Liver (tissue), 8 donors: ENCODE measurements at regions not wholly inside any gene's neighbourhood (a gene's known extent, or its start where the extent isn't known, plus 50 kb on each side); places are given as distances from the start of the nearest gene placed in this dataset.

Experiments used
- DNase-seq: peaks from one replicate; pipeline ENCODE4 v3.0.0-alpha.2; 2017; ENCODE audit warnings: low spot score
- H3K27ac ChIP-seq, 2 donors: one replicate each; pipeline ENCODE4 v1.7.0; 2013; ENCODE audit warnings: inconsistent platforms in 2 of 2, low read length in 2 of 2, control low read depth in 1 of 2, low read depth in 1 of 2, mild to moderate bottlenecking in 1 of 2
- H3K27me3 ChIP-seq, 4 donors: one replicate each; pipeline versions ENCODE4 v1.6.1 to v1.7.0; 2013; ENCODE audit warnings: low read length in 3 of 4, inconsistent platforms in 1 of 4, mild to moderate bottlenecking in 1 of 4, moderate library complexity in 1 of 4; ENCODE audit not compliant: control insufficient read depth in 4 of 4, insufficient read depth in 4 of 4
- H3K36me3 ChIP-seq, 4 donors: one replicate each; pipeline versions ENCODE4 v1.6.1 to v1.7.0; 2013; ENCODE audit warnings: low read length in 3 of 4, mild to moderate bottlenecking in 3 of 4, low read depth in 1 of 4, moderate library complexity in 1 of 4; ENCODE audit not compliant: control insufficient read depth in 4 of 4, insufficient read depth in 3 of 4
- H3K4me1 ChIP-seq, 4 donors: one replicate each; pipeline versions ENCODE4 v1.6.1 to v1.7.0; 2013; ENCODE audit warnings: low read length in 3 of 4, mild to moderate bottlenecking in 3 of 4, moderate library complexity in 1 of 4; ENCODE audit not compliant: control insufficient read depth in 4 of 4, insufficient read depth in 4 of 4
- H3K4me3 ChIP-seq, 3 donors: one replicate each; pipeline versions ENCODE4 v1.6.1 to v1.7.0; 2013; ENCODE audit warnings: low read length in 3 of 3, control low read depth in 1 of 3, low read depth in 1 of 3, mild to moderate bottlenecking in 1 of 3
- H3K9ac ChIP-seq, 2 donors: one replicate each; pipeline ENCODE4 v1.7.0; 2013; ENCODE audit warnings: low read length in 2 of 2, mild to moderate bottlenecking in 2 of 2, moderate library complexity in 2 of 2, control low read depth in 1 of 2, low read depth in 1 of 2
- H3K9me3 ChIP-seq, 4 donors: one replicate each; pipeline versions ENCODE4 v1.6.1 to v1.7.0; 2013; ENCODE audit warnings: low read length in 3 of 4; ENCODE audit not compliant: control insufficient read depth in 4 of 4
- ATF3 ChIP-seq: IDR thresholded peaks from 2 replicates; pipeline ENCODE4 v1.6.1; 2016; ENCODE audit warnings: antibody characterized with exemption
- EGR1 ChIP-seq, 2 donors: IDR thresholded peaks; 2 replicates each; pipeline ENCODE4 v1.6.1; 2016 to 2018; ENCODE audit warnings: antibody characterized with exemption in 2 of 2, low read depth in 2 of 2
- FOXA1 ChIP-seq: IDR thresholded peaks from 2 replicates; pipeline ENCODE4 v1.6.1; 2016; ENCODE audit warnings: antibody characterized with exemption
- GABPA ChIP-seq, 2 donors: IDR thresholded peaks in 1 of 2; conservative IDR thresholded peaks in 1 of 2; 2 replicates each; pipeline ENCODE4 v1.6.1; 2016; ENCODE audit warnings: antibody characterized with exemption in 2 of 2, mild to moderate bottlenecking in 1 of 2, moderate library complexity in 1 of 2
- HNF4A ChIP-seq, 2 donors: conservative IDR thresholded peaks; 2 replicates each; pipeline ENCODE4 v1.6.1; 2016; ENCODE audit warnings: antibody characterized with exemption in 2 of 2, mild to moderate bottlenecking in 2 of 2
- HNF4G ChIP-seq: IDR thresholded peaks from 2 replicates; pipeline ENCODE4 v1.6.1; 2016; ENCODE audit warnings: antibody characterized with exemption
- JUND ChIP-seq, 2 donors: IDR thresholded peaks; 2 replicates each; pipeline ENCODE4 v1.6.1; 2016; ENCODE audit warnings: antibody characterized with exemption in 2 of 2
- MAX ChIP-seq: IDR thresholded peaks from 2 replicates; pipeline ENCODE4 v1.6.1; 2016; ENCODE audit warnings: antibody characterized with exemption
- NR2F2 ChIP-seq: IDR thresholded peaks from 2 replicates; pipeline ENCODE4 v1.6.1; 2016; ENCODE audit warnings: antibody characterized with exemption
- RAD21 ChIP-seq, 2 donors: IDR thresholded peaks; 2 replicates each; pipeline ENCODE4 v1.6.1; 2016; ENCODE audit warnings: antibody characterized with exemption in 2 of 2, mild to moderate bottlenecking in 2 of 2
- RXRA ChIP-seq, 2 donors: IDR thresholded peaks; 2 replicates each; pipeline ENCODE4 v1.6.1; 2017 to 2018; ENCODE audit warnings: antibody characterized with exemption in 2 of 2, mild to moderate bottlenecking in 1 of 2
- SP1 ChIP-seq: IDR thresholded peaks from 2 replicates; pipeline ENCODE4 v1.6.1; 2018; ENCODE audit warnings: antibody characterized with exemption, mild to moderate bottlenecking
- TAF1 ChIP-seq: conservative IDR thresholded peaks from 2 replicates; pipeline ENCODE4 v1.6.1; 2016; ENCODE audit warnings: antibody characterized with exemption, mild to moderate bottlenecking
- YY1 ChIP-seq: IDR thresholded peaks from 2 replicates; pipeline ENCODE4 v1.6.1; 2016; ENCODE audit warnings: antibody characterized with exemption, mild to moderate bottlenecking
- WGBS: extraction: QIAGEN DNeasy Blood & Tissue Kit; methylation state at CpG from one replicate; pipeline ENCODE4 v1.1.7; 2013; 5-methylcytosine and 5-hydroxymethylcytosine counted together
- TF ChIP-seq, protein P1 (sequence below): IDR thresholded peaks from 2 replicates; pipeline ENCODE4 v1.6.1; 2016; ENCODE audit warnings: antibody characterized with exemption, mild to moderate bottlenecking
- TF ChIP-seq, protein P2 (sequence below): IDR thresholded peaks from 2 replicates; pipeline ENCODE4 v1.6.1; 2016; ENCODE audit warnings: antibody characterized with exemption
- TF ChIP-seq, protein P3 (sequence below): fragments of 150-350 bp; IDR thresholded peaks from 2 replicates; pipeline ENCODE4 v1.5.1; 2017; ENCODE audit warnings: improper control_type of control experiment, low read depth, low read length; ENCODE audit not compliant: missing input control
- donor health status: healthy.
- donor health status: healthy.
- donor health status: healthy.
- donor health status: healthy.
- donor health status: healthy.

- Histone ChIP-seq H3K9ac (no peak overlapping the region), H3K27me3 (no peaks in the 10 kb centered on the region), H3K4me1 (no peaks in the 10 kb centered on the region), H3K9me3 (no peaks in the 10 kb centered on the region), H3K27ac (no peak overlapping the region), H3K36me3 (no peaks in the 10 kb centered on the region), H3K4me3 (no peak overlapping the region)
- no peak for TF ChIP-seq TAF1
- WGBS: 52% methylated on average over 1 of the region's 1 CpG
- no peak for DNase-seq
Observed at GRCh38 chr3:64936556-64936955, 248.8 kb upstream of the ADAMTS9 start.

DNA sequence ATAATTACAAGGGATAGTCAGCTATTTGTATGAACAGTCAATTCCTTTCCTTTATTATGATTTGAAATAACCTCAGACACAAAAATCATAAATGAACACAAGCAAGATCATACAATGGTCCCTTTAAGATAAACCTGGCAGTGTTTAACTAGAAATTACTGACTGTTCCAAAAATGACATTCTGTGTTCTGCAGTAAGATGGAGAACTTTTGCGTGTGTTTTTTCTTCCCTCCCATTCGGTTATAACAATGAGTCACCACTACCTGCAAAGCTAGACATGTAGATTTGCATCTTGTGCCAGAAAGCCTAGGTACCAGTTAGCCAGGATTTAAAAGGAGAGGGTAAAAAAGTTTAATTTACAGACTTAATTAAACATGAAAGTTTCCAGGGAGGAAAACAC lies 248.2 kb upstream of the ADAMTS9 start:
- Histone ChIP-seq H3K4me3 (no peak overlapping the region), H3K4me1 (no peaks in the 10 kb centered on the region), H3K36me3 (no peaks in the 10 kb centered on the region), H3K9ac (no peak overlapping the region), H3K27me3 (no peaks in the 10 kb centered on the region), H3K9me3 (no peaks in the 10 kb centered on the region), H3K27ac (no peak overlapping the region)
- no peak for DNase-seq
- no peak for TF ChIP-seq SP1
- TF ChIP-seq ATF3: no peak
- no peak for TF ChIP-seq RAD21 (IDR thresholded peaks at IDR 0.05)
- WGBS: 56% methylated on average over 2 of the region's 2 CpGs

GRCh38 chr3:64932666-64933342 lies 245.0 kb upstream of the ADAMTS9 start:
- no peak for DNase-seq
- no peak overlapping the region for H3K9ac ChIP-seq
- H3K27ac ChIP-seq: no peak overlapping the region
- 84% methylated on average over 8 of the region's 8 CpGs for WGBS
- no peaks in the 10 kb centered on the region for H3K27me3 ChIP-seq
- no peaks in the 10 kb centered on the region for H3K9me3 ChIP-seq
- no peaks in the 10 kb centered on the region for H3K36me3 ChIP-seq
- no peak overlapping the region for H3K4me3 ChIP-seq
- TF ChIP-seq MAX (no peak), FOXA1 (no peak), ATF3 (no peak), TAF1 (no peak), JUND (IDR thresholded peaks at IDR 0.05) (no peak), HNF4A (conservative IDR thresholded peaks at IDR 0.05) (no peak), EGR1 (IDR thresholded peaks at IDR 0.05; ENCODE audit: low read depth in 2 of 2) (no peak), HNF4G (no peak), NR2F2 (no peak), RAD21 (IDR thresholded peaks at IDR 0.05) (no peak), GABPA (IDR thresholded peaks at IDR 0.05 in 1 of 2, conservative IDR thresholded peaks at IDR 0.05 in 1 of 2) (no peak), SP1 (no peak), RXRA (IDR thresholded peaks at IDR 0.05) (no peak), YY1 (no peak)
- TF ChIP-seq, protein P1, sequence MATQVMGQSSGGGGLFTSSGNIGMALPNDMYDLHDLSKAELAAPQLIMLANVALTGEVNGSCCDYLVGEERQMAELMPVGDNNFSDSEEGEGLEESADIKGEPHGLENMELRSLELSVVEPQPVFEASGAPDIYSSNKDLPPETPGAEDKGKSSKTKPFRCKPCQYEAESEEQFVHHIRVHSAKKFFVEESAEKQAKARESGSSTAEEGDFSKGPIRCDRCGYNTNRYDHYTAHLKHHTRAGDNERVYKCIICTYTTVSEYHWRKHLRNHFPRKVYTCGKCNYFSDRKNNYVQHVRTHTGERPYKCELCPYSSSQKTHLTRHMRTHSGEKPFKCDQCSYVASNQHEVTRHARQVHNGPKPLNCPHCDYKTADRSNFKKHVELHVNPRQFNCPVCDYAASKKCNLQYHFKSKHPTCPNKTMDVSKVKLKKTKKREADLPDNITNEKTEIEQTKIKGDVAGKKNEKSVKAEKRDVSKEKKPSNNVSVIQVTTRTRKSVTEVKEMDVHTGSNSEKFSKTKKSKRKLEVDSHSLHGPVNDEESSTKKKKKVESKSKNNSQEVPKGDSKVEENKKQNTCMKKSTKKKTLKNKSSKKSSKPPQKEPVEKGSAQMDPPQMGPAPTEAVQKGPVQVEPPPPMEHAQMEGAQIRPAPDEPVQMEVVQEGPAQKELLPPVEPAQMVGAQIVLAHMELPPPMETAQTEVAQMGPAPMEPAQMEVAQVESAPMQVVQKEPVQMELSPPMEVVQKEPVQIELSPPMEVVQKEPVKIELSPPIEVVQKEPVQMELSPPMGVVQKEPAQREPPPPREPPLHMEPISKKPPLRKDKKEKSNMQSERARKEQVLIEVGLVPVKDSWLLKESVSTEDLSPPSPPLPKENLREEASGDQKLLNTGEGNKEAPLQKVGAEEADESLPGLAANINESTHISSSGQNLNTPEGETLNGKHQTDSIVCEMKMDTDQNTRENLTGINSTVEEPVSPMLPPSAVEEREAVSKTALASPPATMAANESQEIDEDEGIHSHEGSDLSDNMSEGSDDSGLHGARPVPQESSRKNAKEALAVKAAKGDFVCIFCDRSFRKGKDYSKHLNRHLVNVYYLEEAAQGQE: no peak
- TF ChIP-seq, protein P2, sequence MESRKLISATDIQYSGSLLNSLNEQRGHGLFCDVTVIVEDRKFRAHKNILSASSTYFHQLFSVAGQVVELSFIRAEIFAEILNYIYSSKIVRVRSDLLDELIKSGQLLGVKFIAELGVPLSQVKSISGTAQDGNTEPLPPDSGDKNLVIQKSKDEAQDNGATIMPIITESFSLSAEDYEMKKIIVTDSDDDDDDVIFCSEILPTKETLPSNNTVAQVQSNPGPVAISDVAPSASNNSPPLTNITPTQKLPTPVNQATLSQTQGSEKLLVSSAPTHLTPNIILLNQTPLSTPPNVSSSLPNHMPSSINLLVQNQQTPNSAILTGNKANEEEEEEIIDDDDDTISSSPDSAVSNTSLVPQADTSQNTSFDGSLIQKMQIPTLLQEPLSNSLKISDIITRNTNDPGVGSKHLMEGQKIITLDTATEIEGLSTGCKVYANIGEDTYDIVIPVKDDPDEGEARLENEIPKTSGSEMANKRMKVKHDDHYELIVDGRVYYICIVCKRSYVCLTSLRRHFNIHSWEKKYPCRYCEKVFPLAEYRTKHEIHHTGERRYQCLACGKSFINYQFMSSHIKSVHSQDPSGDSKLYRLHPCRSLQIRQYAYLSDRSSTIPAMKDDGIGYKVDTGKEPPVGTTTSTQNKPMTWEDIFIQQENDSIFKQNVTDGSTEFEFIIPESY: no peak
- TF ChIP-seq, protein P3, sequence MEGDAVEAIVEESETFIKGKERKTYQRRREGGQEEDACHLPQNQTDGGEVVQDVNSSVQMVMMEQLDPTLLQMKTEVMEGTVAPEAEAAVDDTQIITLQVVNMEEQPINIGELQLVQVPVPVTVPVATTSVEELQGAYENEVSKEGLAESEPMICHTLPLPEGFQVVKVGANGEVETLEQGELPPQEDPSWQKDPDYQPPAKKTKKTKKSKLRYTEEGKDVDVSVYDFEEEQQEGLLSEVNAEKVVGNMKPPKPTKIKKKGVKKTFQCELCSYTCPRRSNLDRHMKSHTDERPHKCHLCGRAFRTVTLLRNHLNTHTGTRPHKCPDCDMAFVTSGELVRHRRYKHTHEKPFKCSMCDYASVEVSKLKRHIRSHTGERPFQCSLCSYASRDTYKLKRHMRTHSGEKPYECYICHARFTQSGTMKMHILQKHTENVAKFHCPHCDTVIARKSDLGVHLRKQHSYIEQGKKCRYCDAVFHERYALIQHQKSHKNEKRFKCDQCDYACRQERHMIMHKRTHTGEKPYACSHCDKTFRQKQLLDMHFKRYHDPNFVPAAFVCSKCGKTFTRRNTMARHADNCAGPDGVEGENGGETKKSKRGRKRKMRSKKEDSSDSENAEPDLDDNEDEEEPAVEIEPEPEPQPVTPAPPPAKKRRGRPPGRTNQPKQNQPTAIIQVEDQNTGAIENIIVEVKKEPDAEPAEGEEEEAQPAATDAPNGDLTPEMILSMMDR: no peak
- H3K4me1 ChIP-seq: no peaks in the 10 kb centered on the region
